Kidney epithelial cell (primary cell): ENCODE measurements at regions not wholly inside any gene's neighbourhood (a gene's known extent, or its start where the extent isn't known, plus 50 kb on each side); places are given as distances from the start of the nearest gene placed in this dataset.
"Not testable (repeated sequence)": the region's sequence is repeated elsewhere in the genome, so short reads cannot be mapped to it uniquely, and the experiment has no call there.

ENCODE experiments used
- DNase-seq: peaks from one replicate; pipeline ENCODE4 v3.0.0-alpha.2; 2010; ENCODE audit warnings: low read depth
- H3K27me3 ChIP-seq: 2 replicates; pipeline ENCODE4 v1.6.0; 2011; ENCODE audit warnings: low read length; ENCODE audit not compliant: control insufficient read depth, insufficient read depth
- H3K36me3 ChIP-seq: 2 replicates; pipeline ENCODE4 v1.5.1; 2011; ENCODE audit warnings: low read length; ENCODE audit not compliant: control insufficient read depth, insufficient read depth
- H3K4me3 ChIP-seq: 2 replicates; pipeline ENCODE4 v1.5.1; 2011; ENCODE audit warnings: low read depth, mild to moderate bottlenecking, control low read depth, low read length
- TF ChIP-seq, protein P1 (sequence below): IDR thresholded peaks from 2 replicates; pipeline ENCODE4 v1.5.1; 2011; ENCODE audit warnings: mild to moderate bottlenecking, moderate library complexity, low read length, control low read depth, inconsistent platforms; ENCODE audit not compliant: insufficient read depth, poor library complexity, severe bottlenecking

DNA sequence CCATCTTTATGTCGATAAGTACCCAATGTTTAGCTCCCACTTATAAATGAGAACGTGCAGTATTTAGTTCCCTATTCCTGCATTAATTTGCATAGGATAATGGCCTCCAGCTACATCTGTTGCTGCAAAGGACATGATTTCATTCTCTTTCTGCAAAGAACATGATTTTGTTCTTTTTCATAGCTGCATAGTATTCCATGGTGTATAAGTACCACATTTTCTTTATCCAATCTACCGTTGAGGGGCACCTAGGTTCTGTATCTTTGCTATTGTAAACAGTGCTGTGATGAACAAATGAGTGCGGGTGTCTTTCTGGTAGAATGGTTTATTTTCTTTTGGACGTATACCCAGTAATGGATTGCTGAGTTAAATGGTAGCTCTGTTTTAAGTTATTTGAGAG lies 63.0 kb downstream of the HLX start:
- no peak for DNase-seq
- H3K4me3 ChIP-seq: no peak overlapping the region
- TF ChIP-seq, protein P1, sequence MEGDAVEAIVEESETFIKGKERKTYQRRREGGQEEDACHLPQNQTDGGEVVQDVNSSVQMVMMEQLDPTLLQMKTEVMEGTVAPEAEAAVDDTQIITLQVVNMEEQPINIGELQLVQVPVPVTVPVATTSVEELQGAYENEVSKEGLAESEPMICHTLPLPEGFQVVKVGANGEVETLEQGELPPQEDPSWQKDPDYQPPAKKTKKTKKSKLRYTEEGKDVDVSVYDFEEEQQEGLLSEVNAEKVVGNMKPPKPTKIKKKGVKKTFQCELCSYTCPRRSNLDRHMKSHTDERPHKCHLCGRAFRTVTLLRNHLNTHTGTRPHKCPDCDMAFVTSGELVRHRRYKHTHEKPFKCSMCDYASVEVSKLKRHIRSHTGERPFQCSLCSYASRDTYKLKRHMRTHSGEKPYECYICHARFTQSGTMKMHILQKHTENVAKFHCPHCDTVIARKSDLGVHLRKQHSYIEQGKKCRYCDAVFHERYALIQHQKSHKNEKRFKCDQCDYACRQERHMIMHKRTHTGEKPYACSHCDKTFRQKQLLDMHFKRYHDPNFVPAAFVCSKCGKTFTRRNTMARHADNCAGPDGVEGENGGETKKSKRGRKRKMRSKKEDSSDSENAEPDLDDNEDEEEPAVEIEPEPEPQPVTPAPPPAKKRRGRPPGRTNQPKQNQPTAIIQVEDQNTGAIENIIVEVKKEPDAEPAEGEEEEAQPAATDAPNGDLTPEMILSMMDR: no peak
- H3K27me3 ChIP-seq: no peaks in the 10 kb centered on the region
- H3K36me3 ChIP-seq: no peaks in the 10 kb centered on the region

DNA sequence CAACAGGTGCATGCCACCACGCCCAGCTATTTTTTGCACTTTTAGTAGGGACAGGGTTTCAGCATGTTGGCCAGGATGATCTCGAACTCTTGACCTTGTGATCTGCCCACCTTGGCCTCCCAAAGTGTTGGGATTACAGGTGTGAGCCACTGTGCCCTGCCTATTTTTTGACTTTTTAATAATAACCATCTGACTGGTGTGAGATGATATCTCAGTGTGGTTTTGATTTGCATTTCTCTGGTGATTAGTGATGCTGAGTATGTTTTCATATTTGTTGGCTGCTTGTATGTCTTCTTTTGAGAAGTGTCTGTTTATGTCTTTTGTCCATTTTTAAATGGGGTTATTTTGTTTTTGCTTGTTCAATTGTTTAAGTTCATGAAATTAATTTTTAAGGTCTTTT lies 63.7 kb downstream of the HLX start:
- not testable (repeated sequence) for H3K36me3 ChIP-seq, DNase-seq, H3K4me3 ChIP-seq, H3K27me3 ChIP-seq

DNA sequence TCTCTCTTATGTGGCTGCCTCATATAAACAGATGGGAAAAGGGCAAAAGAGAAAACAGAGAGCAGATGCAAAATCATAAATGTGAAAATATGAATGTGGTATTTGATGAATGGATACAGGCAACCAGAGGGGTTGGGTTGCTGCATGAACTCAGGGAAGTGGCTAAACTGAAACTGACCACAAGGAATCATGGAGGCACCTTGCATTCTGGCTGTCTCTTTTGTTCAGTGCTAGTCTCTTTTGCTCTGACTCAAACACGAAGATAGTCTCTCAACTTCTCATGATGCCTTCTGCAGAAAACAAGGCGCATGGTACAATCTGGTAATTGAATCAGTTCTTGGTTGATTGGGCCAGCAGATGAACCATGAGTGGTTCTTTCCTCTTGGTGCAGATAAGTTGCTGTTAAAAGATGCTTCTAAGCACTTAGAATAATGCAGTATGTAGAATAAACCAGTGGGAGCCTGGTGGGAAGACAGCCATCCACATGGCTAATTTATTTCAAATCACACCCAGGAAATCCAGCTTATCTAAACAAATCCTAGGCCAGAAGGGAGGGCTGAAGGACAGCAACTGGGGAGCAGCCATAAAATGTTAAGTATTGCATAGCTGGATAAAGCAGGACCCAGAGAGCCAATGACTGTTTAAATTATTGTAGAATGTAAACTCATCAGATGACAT lies 64.2 kb downstream of the HLX start:
- no peak for DNase-seq
- TF ChIP-seq, protein P1: no peak

DNA sequence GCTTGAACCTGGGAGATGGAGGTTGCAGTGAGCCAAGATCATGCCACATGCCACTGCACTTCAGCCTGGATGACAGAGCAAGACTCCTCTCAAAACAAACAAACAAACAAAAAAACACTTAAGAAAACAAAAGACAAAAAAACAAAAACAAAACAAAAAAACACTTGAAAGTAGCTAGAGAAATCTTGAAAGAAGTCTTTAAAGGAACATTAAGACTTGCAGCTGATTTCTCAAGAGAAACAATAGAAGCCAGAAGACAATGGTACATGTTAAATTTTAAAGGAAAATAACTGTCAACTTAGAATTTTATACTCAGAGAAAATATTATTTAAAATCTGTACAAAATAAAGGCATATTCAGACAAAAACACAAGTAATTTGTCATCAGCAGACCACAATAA lies 71.3 kb downstream of the HLX start:
- no peak overlapping the region for H3K4me3 ChIP-seq
- no peak for DNase-seq
- no peaks in the 10 kb centered on the region for H3K27me3 ChIP-seq
- H3K36me3 ChIP-seq: no peaks in the 10 kb centered on the region
- TF ChIP-seq, protein P1: no peak

More for the DNA sequence above, 64.2 kb downstream of the HLX start:
- Histone ChIP-seq H3K36me3 (no peaks in the 10 kb centered on the region), H3K27me3 (no peaks in the 10 kb centered on the region), H3K4me3 (no peak overlapping the region)

DNA sequence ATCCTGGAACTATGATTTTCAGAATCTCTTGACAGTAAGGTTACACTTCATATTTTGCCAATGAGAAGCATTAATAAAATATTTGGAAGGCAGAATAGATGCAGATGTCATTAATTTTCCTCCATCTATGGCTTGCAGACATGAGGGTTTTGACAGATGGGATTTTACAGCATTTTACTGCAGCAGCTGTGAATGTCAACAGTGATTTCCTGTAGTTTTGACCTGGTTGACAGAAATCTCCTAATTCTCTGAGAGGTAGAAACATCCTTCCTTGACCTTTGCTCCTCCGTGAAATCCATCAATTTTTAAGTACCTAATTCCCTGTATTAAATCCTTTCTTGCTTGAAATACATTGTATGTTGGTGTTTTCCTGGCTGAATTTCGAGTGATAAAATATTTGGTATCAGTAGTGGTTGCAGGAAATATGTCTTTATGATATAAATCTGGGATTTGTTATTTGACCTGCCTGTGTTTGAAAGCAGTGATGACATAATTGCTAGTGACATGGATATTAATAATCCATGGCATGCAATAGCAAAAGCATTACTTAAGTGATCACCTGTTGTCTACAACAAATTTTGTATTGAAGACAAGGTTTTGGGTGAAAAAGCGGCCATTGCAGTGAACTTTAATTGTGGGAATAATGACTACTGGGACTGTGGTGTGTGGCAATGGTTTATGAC lies 73.9 kb downstream of the HLX start:
- TF ChIP-seq, protein P1: no peak
- DNase-seq: no peak
- Histone ChIP-seq H3K4me3 (no peak overlapping the region), H3K27me3 (no peaks in the 10 kb centered on the region), H3K36me3 (no peaks in the 10 kb centered on the region)

DNA sequence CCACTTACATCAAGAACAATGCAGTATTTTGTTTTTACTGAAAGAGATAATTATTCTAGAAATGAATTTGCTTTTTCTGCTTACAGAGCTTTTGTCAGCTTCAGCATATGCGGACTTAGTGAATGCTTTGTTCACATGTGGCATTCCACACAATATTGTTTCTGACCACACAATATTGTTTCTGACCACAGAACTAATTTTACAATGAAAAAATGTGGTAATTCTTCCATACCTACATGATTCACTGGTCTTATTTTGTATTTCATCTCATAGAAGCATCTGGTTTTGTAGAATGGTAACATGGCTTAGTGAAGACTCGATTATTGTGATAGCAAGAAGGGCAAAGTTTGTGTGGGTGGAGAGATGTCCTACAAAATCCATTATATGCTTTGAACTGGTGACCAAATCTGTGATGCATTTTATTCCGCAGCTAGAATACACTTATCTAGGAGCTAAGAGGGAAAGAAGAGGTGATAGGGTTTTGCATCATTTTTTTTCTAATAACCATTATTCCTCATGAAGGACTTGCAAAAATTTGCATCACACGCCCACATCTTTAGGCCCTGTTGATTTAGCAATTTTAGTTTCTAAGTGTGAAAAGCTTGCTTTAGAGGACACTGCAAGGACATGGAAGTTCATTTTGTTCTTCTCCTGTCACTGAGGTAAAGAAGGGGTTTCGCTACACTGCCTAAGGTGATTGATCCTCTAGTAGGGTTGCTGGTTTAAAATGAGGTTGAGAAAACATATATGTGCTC lies 75.3 kb downstream of the HLX start:
- H3K4me3 ChIP-seq: no peak overlapping the region
- no peaks in the 10 kb centered on the region for H3K27me3 ChIP-seq
- TF ChIP-seq, protein P1: no peak
- no peaks in the 10 kb centered on the region for H3K36me3 ChIP-seq
- no peak for DNase-seq
